Activated CD4-positive, alpha-beta T cell treated with anti-CD3 and anti-CD28 coated beads, Interleukin-2, amount 10 ng/mL, durations not matched to agents 24 days and 14 days (primary cell): ENCODE measurements at regions not wholly inside any gene's neighbourhood (a gene's known extent, or its start where the extent isn't known, plus 50 kb on each side); places are given as distances from the start of the nearest gene placed in this dataset.
"Not testable (repeated sequence)": the region's sequence is repeated elsewhere in the genome, so short reads cannot be mapped to it uniquely, and the experiment has no call there.

Experiments used
- DNase-seq: peaks from one replicate; pipeline ENCODE4 v3.0.0; 2022
- H3K27ac Mint-ChIP-seq: one replicate; pipeline ENCODE4 v1.8.0; 2022; ENCODE audit warnings: mild to moderate bottlenecking, mixed read lengths
- H3K27me3 Mint-ChIP-seq: one replicate; pipeline ENCODE4 v1.8.0; 2022; ENCODE audit warnings: mixed read lengths
- H3K36me3 Mint-ChIP-seq: one replicate; pipeline ENCODE4 v1.8.0; 2022; ENCODE audit warnings: low read depth, mild to moderate bottlenecking, mixed read lengths
- H3K4me1 Mint-ChIP-seq: one replicate; pipeline ENCODE4 v1.8.0; 2021; ENCODE audit warnings: mixed read lengths
- H3K4me3 Mint-ChIP-seq: one replicate; pipeline ENCODE4 v1.8.0; 2022; ENCODE audit warnings: mild to moderate bottlenecking, moderate library complexity, mixed read lengths
- H3K9me3 Mint-ChIP-seq: one replicate; pipeline ENCODE4 v1.8.0; 2021; ENCODE audit warnings: mixed read lengths
- intact Hi-C: fragments of 100-400 bp; cut with micrococcal nuclease; formaldehyde crosslinking; loops from one replicate; pipeline ENCODE4 v1.15.1; 2023

DNA sequence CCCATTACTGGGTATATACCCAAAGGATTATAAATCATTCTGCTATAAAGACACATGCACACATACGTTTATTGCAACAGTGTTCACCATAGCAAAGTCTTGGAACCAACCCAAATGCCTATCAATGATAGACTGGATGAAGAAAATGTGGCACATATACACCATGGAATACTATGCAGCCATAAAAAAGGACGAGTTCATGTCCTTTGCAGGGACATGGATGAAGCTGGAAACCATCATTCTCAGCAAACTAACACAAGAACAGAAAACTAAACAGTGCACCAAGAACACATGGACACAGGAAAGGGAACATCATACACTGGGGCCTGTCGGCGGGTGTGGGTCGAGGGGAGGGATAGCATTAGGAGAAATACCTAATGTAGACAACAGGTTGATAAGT is 65.5 kb upstream of the TEAD1 start:
- not testable (repeated sequence) for H3K27ac Mint-ChIP-seq, DNase-seq
- H3K9me3 Mint-ChIP-seq: peaks cover 12% of the 10 kb centered on the region

GRCh38 chr11:12611352-12611751 is 62.9 kb upstream of the TEAD1 start:
- Mint-ChIP-seq H3K27ac (no peak overlapping the region), H3K4me1 (no peaks in the 10 kb centered on the region), H3K9me3 (peaks cover 12% of the 10 kb centered on the region), H3K4me3 (no peak overlapping the region), H3K36me3 (no peaks in the 10 kb centered on the region), H3K27me3 (peaks cover 11% of the 10 kb centered on the region)
- no peak for DNase-seq
- intact Hi-C loops: no loop called here

More for the DNA sequence above, 65.5 kb upstream of the TEAD1 start:
- H3K4me3 Mint-ChIP-seq, H3K36me3 Mint-ChIP-seq, intact Hi-C loops, H3K4me1 Mint-ChIP-seq: not testable (repeated sequence)
- H3K27me3 Mint-ChIP-seq: peaks cover 14% of the 10 kb centered on the region

DNA sequence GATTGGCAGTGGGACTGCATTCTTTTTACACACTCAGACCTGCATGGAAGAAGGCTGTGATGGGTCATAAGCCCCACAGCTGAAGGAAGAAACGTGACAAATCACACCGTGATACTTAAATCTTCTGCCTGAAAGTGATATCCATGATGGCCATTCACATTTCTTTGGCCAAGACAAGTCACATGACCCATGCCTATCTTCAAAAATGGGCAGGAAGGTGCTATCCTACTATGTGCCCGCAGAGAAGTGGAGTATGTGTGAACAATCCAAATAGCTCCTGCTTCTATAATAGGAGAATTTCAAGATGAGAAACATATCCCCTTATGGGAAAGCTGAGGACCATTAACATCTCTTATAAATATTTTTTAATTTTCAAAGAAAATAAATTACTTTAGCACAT is 56.6 kb upstream of the TEAD1 start:
- DNase-seq: no peak
- intact Hi-C loops: no loop called here
- Mint-ChIP-seq H3K9me3 (peaks cover 4% of the 10 kb centered on the region), H3K36me3 (no peaks in the 10 kb centered on the region), H3K4me3 (no peak overlapping the region), H3K4me1 (no peaks in the 10 kb centered on the region), H3K27me3 (peaks cover 10% of the 10 kb centered on the region), H3K27ac (no peak overlapping the region)

GRCh38 chr11:12618743-12619540 is 55.3 kb upstream of the TEAD1 start:
- Mint-ChIP-seq H3K4me3 (no peak overlapping the region), H3K27ac (no peak overlapping the region), H3K36me3 (no peaks in the 10 kb centered on the region), H3K27me3 (peaks cover 7% of the 10 kb centered on the region), H3K4me1 (no peaks in the 10 kb centered on the region), H3K9me3 (peaks cover 8% of the 10 kb centered on the region)
- intact Hi-C loops: no loop called here
- DNase-seq: no peak

GRCh38 chr11:12623869-12624268 is 50.4 kb upstream of the TEAD1 start:
- Mint-ChIP-seq H3K4me3 (no peak overlapping the region), H3K9me3 (peaks cover 10% of the 10 kb centered on the region), H3K27me3 (peaks cover 3% of the 10 kb centered on the region), H3K27ac (no peak overlapping the region), H3K36me3 (no peaks in the 10 kb centered on the region), H3K4me1 (no peaks in the 10 kb centered on the region)
- intact Hi-C loops: no loop called here
- no peak for DNase-seq
